HG02678 (cell line): ENCODE measurements at regions not wholly inside any gene's neighbourhood (a gene's known extent, or its start where the extent isn't known, plus 50 kb on each side); places are given as distances from the start of the nearest gene placed in this dataset.
"Not testable (repeated sequence)": the region's sequence is repeated elsewhere in the genome, so short reads cannot be mapped to it uniquely, and the experiment has no call there.

Experiments used
- ATAC-seq: cut with Tn5 transposase; IDR thresholded peaks from one replicate; pipeline ENCODE4 v1.9.1; 2021; ENCODE audit warnings: mild to moderate bottlenecking, moderate library complexity; ENCODE audit not compliant: unreplicated experiment

DNA sequence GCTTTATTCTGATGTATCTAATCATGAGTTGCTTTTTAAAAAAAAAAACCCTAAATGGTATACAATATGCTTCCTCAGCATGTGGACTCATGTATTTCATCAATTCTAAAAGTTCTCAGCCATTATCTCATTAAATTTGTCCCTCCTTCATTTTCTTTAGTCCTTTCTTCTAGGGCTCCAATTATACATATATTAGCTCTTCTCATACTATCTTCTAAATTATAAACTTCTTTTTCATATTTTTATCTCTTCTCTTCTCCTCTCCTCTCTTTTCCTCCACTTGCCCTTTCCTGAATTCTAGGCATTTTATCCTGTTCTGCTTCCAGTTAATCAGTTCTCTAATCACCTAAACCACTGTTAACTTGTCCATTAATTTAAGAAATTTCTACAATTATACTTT is 55.0 kb upstream of the IL33 start:
- ATAC-seq = no peak

DNA sequence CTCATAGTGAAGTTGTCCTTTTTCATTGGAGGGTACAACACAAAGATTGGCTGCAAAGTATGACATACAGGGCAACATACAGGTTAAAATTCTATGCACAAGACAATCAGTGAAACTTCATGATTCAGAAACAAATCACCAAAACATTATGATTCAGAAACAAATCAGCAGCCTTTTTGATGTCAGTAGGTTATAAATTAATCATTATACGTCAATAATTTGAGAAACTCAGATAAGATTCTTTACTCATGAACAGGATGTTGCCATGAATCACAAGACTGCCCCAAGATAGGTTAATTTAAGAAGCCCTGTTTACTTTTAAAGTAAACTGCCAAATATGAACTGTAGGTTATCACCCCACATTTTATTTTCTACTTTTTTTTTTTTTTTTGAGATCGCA is 62.2 kb upstream of the IL33 start:
- no peak for ATAC-seq

DNA sequence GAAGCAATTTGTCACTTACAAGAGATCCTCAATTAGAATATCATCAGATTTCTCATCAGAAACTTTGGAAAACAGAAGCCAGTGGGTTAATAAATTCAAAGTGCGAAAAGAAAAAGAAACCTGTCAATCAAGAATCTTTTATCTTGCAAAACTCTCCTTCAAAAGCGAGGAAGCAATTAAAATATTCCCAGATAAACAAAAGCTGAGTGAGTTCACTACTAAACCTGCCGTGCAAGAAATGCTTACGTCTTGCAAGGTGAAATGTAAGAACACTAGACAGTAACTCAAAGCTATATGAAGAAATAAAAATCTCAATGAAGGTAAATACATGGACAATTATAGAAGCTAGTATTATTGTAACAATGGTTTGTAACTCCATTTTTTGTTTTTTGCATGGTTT is 62.8 kb upstream of the IL33 start:
- ATAC-seq = no peak

DNA sequence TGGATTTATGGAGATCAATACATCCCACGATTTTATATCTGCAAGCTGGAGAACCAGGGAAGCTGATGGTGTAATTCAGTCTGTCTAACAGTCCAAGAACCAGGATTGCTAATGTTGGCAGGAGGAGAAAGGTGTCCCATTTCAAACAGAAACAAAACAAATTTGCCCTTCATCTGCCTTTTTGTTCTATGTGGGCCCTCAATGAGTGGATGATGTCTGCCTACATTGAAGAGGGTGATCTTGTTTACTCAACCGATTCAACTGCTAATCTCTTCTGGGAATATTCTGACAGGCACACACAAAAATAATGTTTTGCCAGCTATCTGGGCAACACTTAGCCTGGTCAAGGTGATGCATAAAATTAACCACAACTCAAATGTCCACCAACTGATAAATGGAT is 65.1 kb upstream of the IL33 start:
- no peak for ATAC-seq

DNA sequence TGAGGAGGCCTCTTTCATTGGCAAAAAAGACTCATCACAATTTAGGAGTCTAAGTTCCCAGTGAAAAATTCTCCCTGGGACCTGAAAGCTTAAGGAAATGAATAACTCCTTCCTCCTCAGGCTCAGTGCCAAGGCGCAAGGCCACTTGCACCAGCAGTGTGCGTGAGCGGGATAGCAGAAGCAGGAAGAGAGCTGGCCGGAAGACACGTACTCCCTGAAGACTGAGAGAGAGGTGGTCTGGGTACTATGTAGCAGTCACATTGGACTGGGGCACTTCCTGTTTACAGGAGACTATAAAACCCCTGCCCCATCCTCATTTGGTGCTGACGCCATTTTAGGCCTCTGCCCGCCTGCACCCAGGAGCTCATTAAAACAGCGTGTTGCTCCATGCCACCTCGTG is 66.3 kb upstream of the IL33 start:
- ATAC-seq = no peak

DNA sequence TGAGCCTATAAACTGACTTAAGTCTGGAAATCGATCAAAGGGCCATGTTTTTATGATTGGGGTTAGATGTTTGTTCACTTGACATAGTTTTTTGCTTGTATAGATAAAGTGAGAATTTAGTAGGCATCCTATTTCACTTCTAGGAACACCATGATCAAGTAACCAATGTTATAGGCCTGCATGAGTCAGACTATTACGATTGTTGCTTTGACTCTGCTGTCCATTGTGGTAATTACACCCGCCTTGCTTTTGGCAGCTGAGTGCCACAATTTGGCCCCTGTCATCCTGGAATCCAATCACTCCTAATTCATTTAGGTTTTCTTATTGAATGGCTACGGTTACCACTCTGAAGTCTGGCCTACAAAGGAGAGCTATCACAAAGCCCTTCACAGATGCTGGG is 67.8 kb upstream of the IL33 start:
- ATAC-seq = no peak

DNA sequence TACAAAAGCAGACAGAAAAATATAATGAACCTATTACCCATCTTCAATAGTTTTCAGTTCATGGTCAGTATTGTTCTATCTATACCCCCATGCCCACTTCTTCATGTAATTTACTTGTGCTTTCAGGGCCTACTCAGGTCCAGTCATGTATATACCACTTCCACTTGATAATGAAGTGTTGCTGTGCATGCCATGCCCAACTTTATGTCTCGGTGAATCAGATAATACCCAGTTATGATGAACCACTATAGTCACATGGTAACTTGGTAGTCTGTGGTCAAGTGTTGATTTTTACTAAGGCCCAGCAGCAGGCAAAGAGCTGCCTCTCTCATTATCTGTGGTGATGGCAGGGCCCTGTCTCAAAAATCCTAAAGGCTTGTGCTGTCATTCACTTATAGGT is 70.7 kb upstream of the IL33 start:
- no peak for ATAC-seq

DNA sequence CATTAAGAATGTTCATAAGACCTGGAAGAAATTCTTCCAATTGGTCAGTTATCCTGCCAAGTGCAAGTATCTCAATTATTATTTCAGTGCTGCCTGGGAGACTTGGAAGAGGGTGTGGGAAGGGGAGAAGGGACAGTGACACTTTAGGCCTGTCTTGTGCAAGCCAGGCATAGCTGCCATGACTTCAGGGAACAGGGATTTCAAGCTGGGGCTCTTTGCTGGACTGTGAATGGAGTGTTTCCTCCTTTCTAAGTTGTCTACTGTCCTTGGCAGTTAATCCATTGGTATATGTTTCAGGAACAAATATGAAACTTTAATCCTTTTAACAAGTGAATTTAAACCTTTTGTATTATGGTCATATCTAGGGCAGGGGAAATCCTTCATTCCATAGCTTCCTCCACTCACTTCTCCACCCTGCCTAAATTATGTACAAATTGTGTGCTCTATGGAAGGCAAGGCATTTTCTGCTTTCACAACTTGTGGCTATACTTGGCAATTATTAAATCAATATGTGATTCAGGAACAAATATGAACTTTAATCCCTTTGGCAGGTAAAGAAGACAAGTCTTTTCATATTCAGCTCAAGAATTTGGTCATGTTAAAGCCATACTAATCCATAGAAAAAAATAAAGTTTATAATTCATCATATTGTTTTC is 72.7 kb upstream of the IL33 start:
- ATAC-seq = no peak

DNA sequence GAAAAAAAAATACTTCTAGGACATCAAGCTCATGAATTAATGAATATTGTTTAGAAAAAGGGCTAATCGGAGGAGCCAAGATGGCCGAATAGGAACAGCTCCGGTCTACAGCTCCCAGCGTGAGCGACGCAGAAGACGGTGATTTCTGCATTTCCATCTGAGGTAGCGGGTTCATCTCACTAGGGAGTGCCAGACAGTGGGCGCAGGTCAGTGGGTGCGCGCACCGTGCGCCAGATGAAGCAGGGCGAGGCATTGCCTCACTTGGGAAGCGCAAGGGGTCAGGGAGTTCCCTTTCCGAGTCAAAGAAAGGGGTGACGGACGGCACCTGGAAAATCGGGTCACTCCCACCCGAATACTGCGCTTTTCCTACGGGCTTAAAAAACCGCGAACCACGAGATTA is 79.8 kb upstream of the IL33 start:
- not testable (repeated sequence) for ATAC-seq

DNA sequence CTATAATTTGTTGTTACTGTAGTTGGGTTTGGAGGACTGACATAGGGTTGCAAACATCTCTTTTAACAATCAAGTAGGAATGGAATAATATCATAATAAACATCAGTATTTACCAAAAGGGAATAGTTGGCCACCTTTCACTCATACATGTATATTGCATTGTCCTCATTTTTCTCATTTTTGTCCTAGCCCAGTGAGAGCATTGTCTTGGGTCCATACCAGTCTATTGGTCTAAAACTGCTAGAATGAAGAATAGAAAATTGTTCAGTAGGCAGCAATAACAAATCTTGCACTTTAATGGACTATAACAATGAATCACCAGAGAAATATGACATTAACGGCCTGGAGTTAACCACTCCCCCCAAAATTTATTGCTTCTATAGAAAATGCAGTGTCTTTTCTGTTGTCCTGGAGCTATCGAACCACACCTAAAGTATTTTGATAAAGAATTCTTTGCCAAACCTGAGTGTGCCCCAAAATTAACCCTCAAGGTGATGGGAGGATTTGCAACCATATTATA is 80.9 kb upstream of the IL33 start:
- no peak for ATAC-seq

DNA sequence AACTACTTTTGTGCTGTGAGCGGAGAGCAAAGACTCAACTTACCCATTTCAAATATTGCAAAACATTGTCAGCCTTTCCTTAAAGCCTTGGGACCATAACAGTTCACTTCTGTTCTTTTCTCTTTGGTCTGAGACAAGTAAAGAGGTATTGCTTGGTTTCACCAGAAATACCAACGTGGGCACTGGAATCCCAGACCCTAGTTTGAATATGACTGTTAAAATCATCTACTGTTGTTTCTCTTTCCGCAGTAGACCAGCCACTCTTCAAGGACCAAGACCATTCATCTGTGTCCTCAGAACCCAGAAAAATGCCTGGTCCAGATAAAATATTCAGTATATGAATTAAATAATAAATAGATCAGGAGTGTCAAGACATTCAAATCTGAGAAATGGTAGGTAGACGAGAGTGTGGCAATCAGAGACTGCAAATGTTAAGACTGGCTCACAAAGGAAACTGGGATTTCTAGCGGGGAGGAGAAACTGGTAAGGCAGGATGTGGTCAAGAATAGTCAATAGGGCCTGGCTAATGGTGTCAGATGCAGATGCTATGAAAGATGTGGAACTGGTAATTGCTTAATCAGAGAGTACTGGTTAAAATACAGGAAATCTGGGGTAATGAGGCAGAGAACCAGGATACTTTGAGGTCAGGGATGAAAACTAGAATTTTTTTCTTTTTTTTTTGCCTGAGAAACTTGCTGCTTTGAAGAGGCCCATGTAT is 82.1 kb upstream of the IL33 start:
- ATAC-seq = peak; percentile 87

DNA sequence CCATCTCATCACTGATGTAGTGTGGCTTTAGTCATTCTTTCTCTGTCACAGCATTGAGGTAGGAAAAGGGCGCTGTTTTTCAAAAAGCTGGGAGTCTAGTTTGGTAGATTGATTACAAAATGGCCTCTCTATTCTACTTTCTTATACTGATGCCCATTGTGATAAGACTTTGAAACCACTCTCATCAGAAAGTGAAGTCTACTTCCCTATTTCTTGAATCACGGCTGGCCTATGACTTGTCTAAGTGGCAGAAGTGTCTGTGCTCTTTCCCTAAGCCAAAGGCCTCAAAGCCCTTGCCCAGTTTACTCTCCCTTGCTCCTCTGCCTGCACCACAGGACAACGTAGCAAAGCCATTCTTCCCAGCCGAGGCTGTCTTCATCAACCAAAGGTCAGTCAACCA is 83.0 kb upstream of the IL33 start:
- ATAC-seq = peak; percentile 39

DNA sequence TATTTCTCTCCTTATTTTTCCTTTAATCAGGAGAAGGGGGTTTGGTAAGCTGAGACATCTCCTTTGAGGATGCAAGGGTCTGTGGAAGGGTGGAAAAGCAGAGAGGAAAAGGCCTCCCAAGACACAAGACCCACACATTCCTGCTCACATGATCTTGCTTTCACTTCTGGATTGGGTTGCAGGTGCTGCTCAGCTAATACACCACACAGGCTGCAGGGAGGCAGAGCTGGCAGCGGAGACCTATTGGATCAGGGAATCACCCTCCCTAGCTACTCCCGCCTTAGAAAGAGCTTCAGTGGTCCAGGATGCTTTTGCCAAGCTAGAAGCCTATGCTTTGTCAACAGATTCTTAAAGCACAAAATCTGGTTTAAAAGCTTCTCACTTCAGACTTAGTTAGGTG is 87.6 kb upstream of the IL33 start:
- no peak for ATAC-seq

DNA sequence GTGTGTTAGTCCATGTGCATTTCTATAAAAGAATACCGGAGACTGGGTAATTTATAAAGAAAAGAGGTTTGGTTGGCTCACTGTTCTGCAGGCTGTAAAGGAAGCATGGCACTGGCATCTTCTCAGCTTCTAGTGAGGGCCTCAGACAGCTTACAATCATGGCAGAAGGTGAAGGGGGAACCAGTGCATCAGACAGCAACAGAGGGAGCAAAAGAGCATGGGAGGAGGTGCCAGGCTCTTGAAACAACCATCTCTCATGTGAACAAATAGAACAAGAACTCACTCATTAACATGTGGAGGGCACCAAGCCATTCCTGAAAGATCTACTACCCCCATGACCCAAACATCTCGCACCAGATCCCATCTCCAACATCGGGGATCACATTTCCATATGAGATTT is 89.2 kb upstream of the IL33 start:
- no peak for ATAC-seq

DNA sequence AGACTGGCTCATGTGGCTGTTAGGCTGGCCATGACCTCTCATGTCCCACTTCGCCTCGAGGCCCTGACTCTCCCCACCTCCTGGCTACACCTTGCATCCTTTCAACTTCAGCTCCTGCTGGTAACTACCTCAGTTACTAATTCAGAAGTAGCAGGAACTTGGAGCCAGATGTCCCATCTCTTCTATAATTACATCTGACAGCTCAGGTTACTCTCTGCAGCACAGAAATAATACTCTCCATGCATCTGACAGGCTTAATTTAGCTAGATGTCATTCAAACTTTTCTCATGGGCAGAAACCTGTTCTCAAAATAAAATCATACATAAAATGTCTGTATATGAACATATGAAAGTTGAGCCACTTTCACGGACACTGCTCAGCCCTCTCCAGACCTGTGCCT is 92.2 kb upstream of the IL33 start:
- ATAC-seq = no peak

DNA sequence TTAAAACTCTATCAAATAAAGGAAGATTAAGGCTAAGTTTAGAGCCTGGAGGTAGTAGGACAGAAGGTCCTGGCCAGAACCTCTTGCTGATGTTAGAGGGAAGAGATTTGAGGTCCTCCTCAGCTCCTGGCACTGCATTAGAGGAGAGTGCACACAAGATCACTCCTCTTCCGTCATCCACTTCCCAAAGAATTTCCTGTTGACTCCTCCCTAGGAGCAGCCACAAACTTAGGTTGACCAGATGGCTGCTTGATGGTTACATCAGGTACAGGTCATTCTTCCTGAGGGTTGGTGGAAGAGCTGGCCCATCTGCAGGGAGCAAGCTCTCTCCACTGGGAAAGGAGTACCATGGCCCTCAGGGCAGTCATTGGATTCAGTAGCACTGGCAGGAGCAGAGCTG is 93.9 kb upstream of the IL33 start:
- no peak for ATAC-seq

DNA sequence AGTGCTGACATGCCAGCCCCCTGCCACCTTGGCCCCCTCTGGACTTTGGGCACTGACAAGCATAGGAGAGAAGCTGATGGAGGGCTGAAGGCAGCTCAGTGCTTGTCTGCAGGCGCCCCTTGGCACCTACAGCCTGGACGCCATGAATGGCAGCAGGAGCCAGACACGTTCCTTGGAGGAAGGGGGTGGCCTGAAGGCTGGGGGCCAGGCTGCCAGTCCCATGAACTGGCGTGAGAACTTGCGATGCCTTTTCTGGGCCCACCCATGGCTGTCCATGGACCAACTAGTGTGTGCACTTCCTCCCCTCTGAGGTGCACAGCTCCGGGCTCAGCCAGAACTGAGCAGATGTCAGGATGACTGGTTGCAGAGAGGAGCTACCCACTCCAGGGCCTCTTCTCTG is 99.0 kb upstream of the RANBP6 start:
- ATAC-seq = no peak

DNA sequence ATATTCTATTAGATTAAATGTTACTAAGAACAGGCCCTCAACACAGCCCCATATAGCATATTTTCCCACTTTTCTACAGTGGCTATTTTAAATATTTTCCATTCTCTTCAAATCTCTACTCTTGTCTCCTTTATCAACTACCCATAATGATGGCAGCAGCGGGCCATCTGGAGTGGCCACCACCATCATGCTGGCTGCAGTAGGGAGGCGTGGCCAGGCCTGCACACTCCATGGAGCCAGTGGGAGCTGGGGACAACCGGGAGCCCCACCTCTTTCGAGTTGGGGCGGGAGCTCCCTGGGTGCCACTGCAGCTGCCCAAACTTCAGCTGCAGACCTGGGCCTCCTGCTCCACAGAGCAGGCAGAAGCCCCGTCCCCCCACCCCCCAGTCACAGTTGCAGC is 98.4 kb upstream of the RANBP6 start:
- no peak for ATAC-seq

DNA sequence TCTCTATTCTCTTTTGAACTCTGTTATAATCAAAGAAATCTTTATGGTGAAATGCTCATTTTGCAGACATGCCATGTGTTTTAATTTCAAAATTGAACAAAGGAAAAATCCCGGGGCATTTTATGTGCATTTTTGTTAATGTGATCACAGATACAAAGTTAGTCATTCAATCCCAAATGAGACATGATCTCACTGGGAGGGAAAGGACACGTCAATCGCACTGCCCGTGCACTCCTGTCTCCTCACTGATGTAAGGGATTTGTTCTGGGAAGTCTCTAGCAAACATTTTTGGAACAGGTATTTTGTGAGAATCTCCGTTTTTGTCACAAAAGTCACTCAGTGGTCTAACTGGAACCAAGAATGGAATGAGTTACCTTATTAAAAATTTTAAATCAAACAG is 97.9 kb upstream of the RANBP6 start:
- no peak for ATAC-seq

DNA sequence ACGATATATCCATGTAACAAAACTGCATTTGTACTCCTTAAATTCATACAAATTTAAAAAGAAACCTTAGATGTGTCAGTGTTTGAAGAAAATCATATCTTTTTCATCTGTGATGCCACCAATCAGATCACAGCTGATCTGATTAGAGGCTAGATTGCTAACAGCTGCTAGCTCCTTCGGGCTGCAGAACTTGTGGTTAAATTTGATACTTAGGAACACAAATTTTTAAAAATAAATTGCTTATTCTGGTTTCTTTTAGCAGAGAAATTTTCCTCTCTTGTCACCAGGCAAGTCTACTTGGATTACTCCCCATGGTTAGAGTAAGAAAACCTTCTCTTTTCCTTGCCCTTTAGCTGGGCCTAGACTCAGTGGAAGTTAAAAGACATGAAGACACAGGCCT is 94.6 kb upstream of the RANBP6 start:
- no peak for ATAC-seq

DNA sequence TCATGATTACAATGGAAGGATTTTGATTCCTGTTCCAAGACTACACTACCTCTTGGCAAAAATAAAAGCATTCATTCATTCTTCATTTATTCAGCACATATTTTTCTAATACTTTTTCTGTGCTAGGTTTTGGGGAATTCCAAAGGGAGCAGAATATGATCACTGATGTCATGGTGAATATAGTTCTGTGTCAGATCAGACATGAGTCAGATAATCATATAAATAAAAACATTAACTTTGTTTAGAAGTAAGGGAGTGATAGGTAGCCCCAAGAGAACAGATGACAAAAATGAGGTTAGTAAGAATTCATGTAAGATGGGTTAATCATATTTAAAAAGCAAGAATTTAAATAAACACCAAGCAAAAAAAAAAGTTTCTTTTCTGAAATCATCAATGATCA is 94.1 kb upstream of the RANBP6 start:
- no peak for ATAC-seq

DNA sequence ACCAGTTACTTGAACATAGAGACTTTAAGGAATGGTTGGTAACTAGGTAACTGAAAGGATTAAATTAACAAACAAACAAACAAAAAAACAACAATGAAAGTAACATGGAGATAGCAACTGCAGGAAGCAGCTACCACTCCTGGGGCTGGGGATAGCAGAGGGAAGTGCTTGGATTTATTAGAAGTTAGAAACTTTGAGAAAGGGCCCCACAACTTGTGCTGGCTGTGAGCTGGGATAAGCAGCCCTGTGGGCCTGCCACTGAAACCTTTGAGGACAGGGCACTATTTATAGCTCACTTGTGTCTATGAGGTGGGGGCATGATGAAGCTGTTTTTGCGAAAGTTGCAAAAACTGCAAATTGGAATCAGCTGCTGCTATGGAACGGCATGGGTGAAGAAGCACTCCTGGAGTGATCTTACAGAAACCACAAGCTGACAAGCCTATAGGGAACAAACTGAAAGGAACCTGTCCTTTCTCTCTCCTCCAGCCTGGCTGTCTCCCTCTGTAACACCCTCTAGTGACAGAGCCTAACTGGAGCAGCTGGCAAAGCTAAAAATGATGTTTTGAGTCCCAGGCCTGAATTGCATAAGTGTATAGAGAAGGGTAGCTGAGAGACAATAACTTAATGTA is 91.4 kb upstream of the RANBP6 start:
- ATAC-seq = no peak
